OCI-M2 (cell line): ENCODE measurements at regions not wholly inside any gene's neighbourhood (a gene's known extent, or its start where the extent isn't known, plus 50 kb on each side); places are given as distances from the start of the nearest gene placed in this dataset.

Experiments used
- DNase-seq: peaks from one replicate; lab custom pipeline; 2025; ENCODE audit not compliant: unreplicated experiment; lab: John Stamatoyannopoulos, UW

GRCh38 chr14:97414718-97415098, 617.5 kb downstream of the VRK1 start:
- no peak for DNase-seq

GRCh38 chr14:97415907-97416306, 618.7 kb downstream of the VRK1 start:
- no peak for DNase-seq

- DNase-seq: no peak
Observed at GRCh38 chr14:97416550-97416949, 619.4 kb downstream of the VRK1 start.

GRCh38 chr14:97417331-97417730, 620.1 kb downstream of the VRK1 start:
- no peak for DNase-seq

GRCh38 chr14:97420211-97420610, 623.0 kb downstream of the VRK1 start:
- no peak for DNase-seq

- no peak for DNase-seq
Observed at GRCh38 chr14:97426776-97427175, 629.6 kb downstream of the VRK1 start.

- no peak for DNase-seq
Observed at GRCh38 chr14:97428808-97429440, 631.7 kb downstream of the VRK1 start.

- DNase-seq: no peak
Observed at GRCh38 chr14:97432586-97432985, 635.4 kb downstream of the VRK1 start.

GRCh38 chr14:97441740-97442362, 644.7 kb downstream of the VRK1 start:
- no peak for DNase-seq

GRCh38 chr14:97442363-97442762, 645.2 kb downstream of the VRK1 start:
- no peak for DNase-seq

- no peak for DNase-seq
Observed at GRCh38 chr14:97443412-97443811, 646.2 kb downstream of the VRK1 start.

GRCh38 chr14:97444248-97444647, 647.1 kb downstream of the VRK1 start:
- DNase-seq: no peak

GRCh38 chr14:97445367-97445766, 648.2 kb downstream of the VRK1 start:
- DNase-seq: no peak

- DNase-seq: no peak
Observed at GRCh38 chr14:97446087-97446486, 648.9 kb downstream of the VRK1 start.

- DNase-seq: no peak
Observed at GRCh38 chr14:97452314-97452713, 655.1 kb downstream of the VRK1 start.

- DNase-seq: no peak
Observed at GRCh38 chr14:97453991-97454390, 656.8 kb downstream of the VRK1 start.

- DNase-seq: no peak
Observed at GRCh38 chr14:97456462-97456861, 659.3 kb downstream of the VRK1 start.

GRCh38 chr14:97456958-97457357, 659.8 kb downstream of the VRK1 start:
- no peak for DNase-seq

GRCh38 chr14:97457575-97458085, 660.4 kb downstream of the VRK1 start:
- no peak for DNase-seq

GRCh38 chr14:97458255-97458654, 661.1 kb downstream of the VRK1 start:
- no peak for DNase-seq

GRCh38 chr14:97458661-97459579, 661.7 kb downstream of the VRK1 start:
- no peak for DNase-seq

GRCh38 chr14:97462081-97462480, 664.9 kb downstream of the VRK1 start:
- DNase-seq: no peak
